Lung (tissue), 11 donors: ENCODE measurements at regions not wholly inside any gene's neighbourhood (a gene's known extent, or its start where the extent isn't known, plus 50 kb on each side); places are given as distances from the start of the nearest gene placed in this dataset.

Source experiments
- ATAC-seq: fragments of 200-7000 bp; cut with Tn5 transposase; one replicate; pipeline ENCODE4 v1.9.1; 2020; ENCODE audit warnings: moderate number of reproducible peaks; ENCODE audit not compliant: insufficient read depth, low FRiP score
- DNase-seq, 3 donors: peaks; one replicate each; pipeline ENCODE4 v3.0.0-alpha.2; 2013 to 2017
- H3K27ac ChIP-seq, 2 donors: one replicate each; pipeline ENCODE4 v1.5.1; 2013; ENCODE audit warnings: mild to moderate bottlenecking in 2 of 2, moderate library complexity in 2 of 2, control low read depth in 1 of 2, inconsistent platforms in 1 of 2, low read depth in 1 of 2, low read length in 1 of 2
- H3K27me3 ChIP-seq, 3 donors: one replicate each; pipeline ENCODE4 v1.5.1; 2013; ENCODE audit warnings: low read length in 2 of 3; ENCODE audit not compliant: control insufficient read depth in 3 of 3, insufficient read depth in 3 of 3
- H3K36me3 ChIP-seq, 4 donors: one replicate each; pipeline ENCODE4 v1.5.1; 2013; ENCODE audit warnings: low read length in 4 of 4, mild to moderate bottlenecking in 1 of 4, moderate library complexity in 1 of 4; ENCODE audit not compliant: control insufficient read depth in 4 of 4, insufficient read depth in 4 of 4
- H3K4me1 ChIP-seq, 5 donors: one replicate each; pipeline ENCODE4 v1.5.1; 2013; ENCODE audit warnings: low read length in 5 of 5, mild to moderate bottlenecking in 2 of 5, moderate library complexity in 1 of 5; ENCODE audit not compliant: control insufficient read depth in 5 of 5, insufficient read depth in 5 of 5
- H3K4me3 ChIP-seq: one replicate; pipeline ENCODE4 v1.5.1; 2013; ENCODE audit warnings: mild to moderate bottlenecking, control low read depth, moderate library complexity
- H3K9ac ChIP-seq, 2 donors: one replicate each; pipeline ENCODE4 v1.5.1; 2013; ENCODE audit warnings: low read length in 2 of 2, control low read depth in 1 of 2; ENCODE audit not compliant: insufficient read depth in 1 of 2
- H3K9me3 ChIP-seq, 4 donors: one replicate each; pipeline ENCODE4 v1.5.1; 2013; ENCODE audit warnings: low read length in 3 of 4, mild to moderate bottlenecking in 1 of 4, moderate library complexity in 1 of 4; ENCODE audit not compliant: control insufficient read depth in 4 of 4, insufficient read depth in 3 of 4
- CTCF ChIP-seq: IDR thresholded peaks from 2 replicates; pipeline ENCODE4 v1.5.1; 2012; ENCODE audit warnings: mild to moderate bottlenecking; ENCODE audit errors: control extremely low read depth, extremely low read depth
- WGBS, 2 donors: extraction: QIAGEN DNeasy Blood & Tissue Kit; methylation state at CpG; one replicate each; pipeline ENCODE4 v1.1.7; 2013; 5-methylcytosine and 5-hydroxymethylcytosine counted together
- donor health status: control.
- donor health status: control.
- donor health status: Bipolar disorder and iron deficiency.
- donor health status: healthy.
- donor health status: DM: yes; HTN: yes; CAD: no.

- H3K9ac ChIP-seq: no peak overlapping the region
- no peak for TF ChIP-seq CTCF
- no peak for DNase-seq
- H3K27ac ChIP-seq: no peak overlapping the region
- peaks cover 0 to 7% (median 0%) of the 10 kb centered on the region in 5 donors for H3K4me1 ChIP-seq
- H3K9me3 ChIP-seq: peaks cover 0 to 1% (median 0%) of the 10 kb centered on the region in 4 donors
- no peaks in the 10 kb centered on the region for H3K27me3 ChIP-seq
- 85 to 89% methylated on average over 4 of the region's 4 CpGs for WGBS, 2 donors
- H3K4me3 ChIP-seq: no peak overlapping the region
- no peak for ATAC-seq
- H3K36me3 ChIP-seq: no peaks in the 10 kb centered on the region
These were observed 361.9 kb downstream of the SIPA1L2 start for GRCh38 chr1:232267837-232268598.

GRCh38 chr1:232267092-232267836 lies 362.7 kb downstream of the SIPA1L2 start:
- WGBS, 2 donors: 66 to 68% methylated on average over 5 of the region's 5 CpGs
- Histone ChIP-seq H3K4me3 (no peak overlapping the region), H3K27me3 (no peaks in the 10 kb centered on the region), H3K36me3 (no peaks in the 10 kb centered on the region), H3K27ac (no peak overlapping the region), H3K9ac (no peak overlapping the region), H3K4me1 (peaks cover 0 to 3% (median 0%) of the 10 kb centered on the region in 5 donors), H3K9me3 (peaks cover 0 to 1% (median 0%) of the 10 kb centered on the region in 4 donors)
- no peak for DNase-seq
- no peak for TF ChIP-seq CTCF
- ATAC-seq: no peak

- no peak overlapping the region for H3K9ac ChIP-seq
- ATAC-seq (no peak), DNase-seq (no peak)
- peaks cover 0 to 2% (median 0%) of the 10 kb centered on the region in 4 donors for H3K9me3 ChIP-seq
- H3K27ac ChIP-seq: no peak overlapping the region
- 88 to 93% methylated on average over 3 of the region's 3 CpGs for WGBS, 2 donors
- H3K36me3 ChIP-seq: no peaks in the 10 kb centered on the region
- no peaks in the 10 kb centered on the region for H3K27me3 ChIP-seq
- H3K4me1 ChIP-seq: peaks cover 0 to 16% (median 0%) of the 10 kb centered on the region in 5 donors
- TF ChIP-seq CTCF: no peak
- H3K4me3 ChIP-seq: no peak overlapping the region
These were observed 366.5 kb downstream of the SIPA1L2 start for GRCh38 chr1:232263452-232263851.
